Glomerular endothelial cell (primary cell): ENCODE measurements at regions not wholly inside any gene's neighbourhood (a gene's known extent, or its start where the extent isn't known, plus 50 kb on each side); places are given as distances from the start of the nearest gene placed in this dataset.
"Not testable (repeated sequence)": the region's sequence is repeated elsewhere in the genome, so short reads cannot be mapped to it uniquely, and the experiment has no call there.

ENCODE experiments used
- DNase-seq: peaks from one replicate; pipeline ENCODE4 v3.0.0-alpha.2; 2011; ENCODE audit warnings: low read depth, low spot score; ENCODE audit errors: extremely low read depth

DNA sequence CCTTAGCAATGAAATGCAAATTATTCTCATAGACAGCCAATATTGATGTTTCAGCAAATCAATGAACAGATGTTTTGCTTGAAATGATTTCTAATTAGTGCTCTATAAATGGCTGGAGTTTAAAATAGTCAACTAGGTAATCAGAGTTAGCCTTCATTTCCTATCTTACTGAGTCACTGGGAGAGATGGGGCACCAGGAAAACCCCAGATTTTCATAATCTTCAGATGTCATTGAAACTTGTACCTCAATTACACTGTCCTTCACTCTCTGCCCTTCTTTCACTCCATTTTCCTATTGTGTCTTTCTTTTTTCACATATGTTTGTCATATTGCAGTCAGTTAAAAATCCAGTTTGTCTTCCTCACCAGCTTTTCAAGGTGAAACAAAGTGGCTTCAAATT lies 92.7 kb downstream of the C12orf75 start:
- DNase-seq, result no peak

DNA sequence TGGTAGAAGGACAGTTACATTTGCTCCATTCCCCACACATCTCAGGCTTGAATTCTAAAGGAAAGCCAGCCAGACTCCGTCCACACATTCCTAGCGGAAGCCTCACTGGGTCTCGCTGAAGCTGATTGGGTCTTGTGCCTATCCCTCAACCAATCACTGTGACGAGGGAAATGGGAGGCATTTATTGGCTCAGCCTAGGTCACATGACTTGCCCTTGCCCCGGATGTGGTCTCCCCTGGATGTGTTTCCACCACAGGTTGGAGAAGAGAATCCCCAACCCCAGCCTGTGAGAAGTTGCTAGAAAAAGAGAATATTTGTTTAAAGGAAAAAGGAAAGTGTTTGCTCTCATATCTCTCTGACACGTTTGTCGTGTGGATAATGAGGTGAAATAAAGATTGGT lies 93.4 kb downstream of the C12orf75 start:
- DNase-seq, result no peak

DNA sequence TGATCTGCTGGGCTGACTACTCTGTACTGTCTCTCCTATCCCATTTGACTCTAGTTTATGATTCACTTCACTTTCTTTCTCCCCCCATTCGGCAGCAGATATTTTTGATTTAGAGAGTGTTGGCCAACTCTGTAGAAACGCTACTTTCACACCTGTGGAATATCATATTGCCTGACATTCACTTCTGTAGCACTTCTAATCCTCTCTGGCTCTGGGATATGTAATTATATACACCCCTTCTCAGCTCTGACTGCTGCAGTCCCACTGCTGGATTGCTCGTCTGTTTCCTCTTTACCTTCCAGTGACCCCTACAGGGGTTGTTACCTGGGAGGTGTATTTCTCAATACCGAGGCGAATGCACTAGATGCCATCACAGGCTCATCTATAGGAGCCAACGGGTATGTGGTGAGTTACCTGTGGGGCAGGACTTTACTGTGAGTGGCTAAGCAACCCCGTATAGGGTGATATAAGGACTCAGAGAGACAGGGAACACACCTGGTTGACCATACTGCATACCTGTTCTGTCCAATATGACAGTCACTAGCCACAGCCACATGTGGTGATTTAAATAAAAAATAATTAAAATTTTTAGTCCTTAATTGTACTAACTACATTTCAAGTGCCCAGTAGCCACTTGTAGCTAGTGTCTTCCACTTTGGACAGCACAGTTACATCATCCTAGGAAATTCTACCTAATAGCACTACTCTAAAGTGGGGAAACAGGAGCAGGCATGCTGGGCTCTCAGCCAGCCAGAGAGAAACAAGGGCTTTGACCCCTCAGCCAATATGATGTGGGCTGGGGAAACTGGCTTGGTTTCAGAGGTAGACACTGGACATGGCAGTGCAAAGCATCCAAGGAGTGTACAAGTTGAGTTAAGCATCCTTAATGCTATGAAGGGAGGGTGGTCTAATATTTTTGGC lies 95.0 kb downstream of the C12orf75 start:
- no peak for DNase-seq

DNA sequence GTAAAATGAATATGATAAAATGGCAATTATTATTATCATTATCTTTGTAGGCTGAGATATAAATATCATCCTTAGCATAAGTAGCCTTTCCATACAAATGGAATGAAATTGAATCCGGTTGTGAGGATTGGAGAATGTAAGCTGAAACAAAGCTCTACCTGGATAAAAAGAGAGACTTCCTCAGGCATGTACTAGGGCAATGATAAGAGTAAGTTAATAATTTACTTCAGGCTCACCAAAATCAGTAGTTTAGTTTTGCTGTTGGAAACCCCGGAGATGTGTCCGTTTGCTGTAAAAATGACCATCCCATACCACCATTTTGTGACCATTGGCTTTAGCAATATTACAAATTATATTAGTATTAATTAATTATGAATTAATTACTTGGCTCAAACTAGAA lies 96.3 kb downstream of the C12orf75 start:
- DNase-seq, result no peak

DNA sequence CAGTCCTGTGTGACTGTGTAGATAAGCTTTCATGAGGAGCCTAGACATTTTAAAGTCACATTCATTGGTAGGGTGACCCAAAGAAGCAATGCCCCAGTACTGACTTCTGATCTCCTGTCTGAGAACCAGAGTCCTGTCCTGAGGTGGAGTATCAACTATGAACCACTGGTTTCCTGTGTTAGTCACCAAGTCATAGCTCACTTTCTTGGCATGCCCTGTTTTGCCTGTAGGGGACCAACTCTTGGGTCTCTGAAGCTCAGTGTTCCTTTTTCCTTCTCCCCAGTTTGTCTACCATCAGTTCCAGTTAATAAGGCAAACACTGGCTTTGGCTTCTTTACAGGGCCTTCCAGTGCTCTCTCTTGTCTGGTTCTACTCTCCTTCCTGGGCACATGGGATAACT lies 97.4 kb downstream of the C12orf75 start:
- no peak for DNase-seq

DNA sequence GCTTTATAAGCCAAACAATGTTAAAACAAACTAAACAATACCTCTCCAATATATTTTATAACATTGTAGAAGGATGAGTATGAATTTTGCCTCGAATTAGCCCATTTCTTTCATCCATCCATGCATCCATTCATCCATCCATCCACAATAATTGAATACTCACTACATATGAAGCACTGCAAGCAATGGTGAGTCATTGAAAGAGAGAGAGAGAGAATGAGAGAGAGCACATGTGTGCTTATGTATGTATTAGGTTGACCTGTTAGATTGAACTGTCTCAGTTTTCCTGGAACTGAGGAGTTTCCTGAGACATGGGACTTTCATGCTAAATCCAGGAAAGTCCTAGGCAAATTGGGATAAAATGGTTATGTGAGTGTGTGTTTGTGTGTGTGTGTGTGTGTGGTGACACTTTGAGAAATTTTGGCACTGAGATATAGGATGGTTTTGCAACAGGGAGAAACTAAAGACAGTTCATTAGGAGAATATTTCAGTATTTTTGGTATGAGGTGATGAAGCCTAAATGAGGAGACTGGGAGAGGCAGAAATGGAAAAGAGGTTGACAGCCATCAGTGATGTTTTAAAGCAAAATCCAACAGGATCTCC lies 98.4 kb downstream of the C12orf75 start:
- no peak for DNase-seq

DNA sequence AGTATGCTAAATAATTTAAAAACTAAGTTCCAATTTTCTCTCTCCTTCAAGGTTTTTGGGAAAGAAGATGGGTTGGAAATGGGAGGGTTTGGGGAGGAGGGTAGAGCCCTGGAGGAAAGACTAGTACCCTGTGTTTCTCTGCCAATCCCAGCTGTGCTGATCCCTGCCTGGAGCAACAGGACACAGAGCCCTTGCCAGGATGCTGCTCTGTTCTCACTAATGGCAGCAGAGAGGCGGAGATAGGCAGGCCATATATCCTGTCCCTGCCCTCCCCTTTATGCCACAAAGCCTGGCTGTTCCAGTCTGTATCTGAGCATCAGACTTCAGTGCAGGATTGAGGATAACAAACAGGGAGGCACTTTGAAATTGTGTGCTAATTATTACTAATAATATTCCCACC lies 99.0 kb downstream of the C12orf75 start:
- no peak for DNase-seq

DNA sequence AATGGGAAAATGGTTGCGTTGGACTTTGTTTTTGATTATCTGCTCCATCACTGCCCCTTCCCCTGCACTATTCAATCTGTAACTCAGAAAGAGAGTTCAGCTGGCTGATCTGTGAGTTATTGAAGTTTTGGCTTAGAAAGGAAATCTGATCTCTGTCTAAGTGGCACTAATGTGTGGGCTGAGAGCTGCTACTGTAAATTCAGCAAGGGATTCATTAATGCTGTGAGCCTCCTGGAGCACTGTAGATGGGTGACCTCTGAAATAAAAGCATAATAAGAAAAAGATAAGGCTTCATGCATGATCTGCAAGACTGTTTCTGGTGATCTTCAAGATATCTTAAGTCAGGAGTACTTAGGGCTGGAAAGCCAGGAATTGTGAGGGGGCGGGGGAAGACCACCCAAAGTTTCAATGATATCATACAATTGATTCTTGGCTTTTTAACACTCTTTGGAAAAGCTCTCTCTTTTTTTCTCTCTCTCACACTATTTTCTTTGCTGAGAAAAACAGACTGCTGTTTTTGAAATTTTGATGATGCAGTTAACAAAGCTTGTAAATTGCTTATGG lies 101.1 kb downstream of the C12orf75 start:
- DNase-seq, result no peak

DNA sequence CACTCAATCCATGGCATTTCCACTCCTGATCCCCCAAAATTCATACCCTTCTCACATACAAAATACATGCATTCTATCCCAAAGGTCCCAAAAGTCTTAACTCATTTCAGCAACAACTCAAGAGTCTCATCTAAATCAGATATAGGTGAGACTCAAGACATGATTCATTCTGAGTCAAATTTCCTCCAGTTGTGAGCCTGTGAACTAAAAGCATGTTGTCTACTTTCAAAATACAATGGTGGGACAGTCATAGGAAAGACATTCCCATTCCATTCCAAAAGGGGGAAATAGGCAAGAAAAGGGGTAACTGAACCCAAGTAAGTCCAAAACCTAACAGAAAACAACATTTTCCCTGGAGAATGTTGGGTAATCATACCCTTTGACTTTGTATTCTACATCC lies 103.3 kb downstream of the C12orf75 start:
- peak; percentile 92 for DNase-seq

DNA sequence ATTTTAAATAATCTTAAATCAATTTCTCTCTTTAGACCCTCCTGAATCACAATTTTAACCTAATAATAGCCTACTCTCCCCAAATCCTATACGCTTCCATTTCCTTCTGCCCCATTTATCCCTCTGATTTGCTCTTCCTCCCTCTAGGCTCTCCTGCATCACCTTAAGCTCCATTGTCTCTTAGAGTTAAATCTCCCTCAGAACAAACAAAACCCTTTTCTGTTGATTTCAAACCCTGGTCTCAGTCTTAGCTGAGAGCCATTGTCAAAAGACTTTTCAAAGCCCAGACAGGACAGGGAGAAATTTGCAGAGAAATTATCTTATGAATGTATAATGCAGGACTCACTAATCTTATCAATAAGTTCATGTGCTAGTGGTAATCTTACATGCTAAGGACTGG lies 106.1 kb downstream of the C12orf75 start:
- no peak for DNase-seq

DNA sequence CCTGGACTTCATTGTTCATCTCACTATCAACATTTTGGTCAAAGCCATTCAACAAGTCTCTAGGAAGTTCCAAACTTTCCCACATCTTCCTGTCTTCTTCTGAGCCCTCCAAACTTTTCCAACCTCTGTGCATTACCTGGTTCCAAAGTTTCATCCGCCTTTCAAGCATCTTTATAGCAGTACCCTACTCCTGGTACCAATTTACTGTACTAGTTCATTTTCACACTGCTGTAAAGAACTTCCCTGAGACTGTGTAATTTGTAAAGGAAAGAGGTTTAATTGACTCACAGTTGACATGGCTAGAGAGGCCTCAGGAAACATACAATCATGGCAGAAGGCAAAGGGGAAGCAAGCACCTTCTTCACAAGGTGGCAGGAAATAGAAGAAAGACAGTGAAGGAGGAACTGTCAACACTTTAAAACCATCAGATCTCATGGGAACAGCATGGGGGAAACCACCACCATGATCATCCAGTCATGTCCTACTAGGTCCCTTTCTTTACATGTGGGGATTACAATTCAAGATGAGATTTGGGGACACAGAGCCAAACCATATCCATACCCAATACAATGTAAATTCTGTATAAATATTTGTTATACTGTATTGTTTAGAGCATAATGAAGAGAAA lies 109.7 kb downstream of the C12orf75 start:
- DNase-seq, result no peak

DNA sequence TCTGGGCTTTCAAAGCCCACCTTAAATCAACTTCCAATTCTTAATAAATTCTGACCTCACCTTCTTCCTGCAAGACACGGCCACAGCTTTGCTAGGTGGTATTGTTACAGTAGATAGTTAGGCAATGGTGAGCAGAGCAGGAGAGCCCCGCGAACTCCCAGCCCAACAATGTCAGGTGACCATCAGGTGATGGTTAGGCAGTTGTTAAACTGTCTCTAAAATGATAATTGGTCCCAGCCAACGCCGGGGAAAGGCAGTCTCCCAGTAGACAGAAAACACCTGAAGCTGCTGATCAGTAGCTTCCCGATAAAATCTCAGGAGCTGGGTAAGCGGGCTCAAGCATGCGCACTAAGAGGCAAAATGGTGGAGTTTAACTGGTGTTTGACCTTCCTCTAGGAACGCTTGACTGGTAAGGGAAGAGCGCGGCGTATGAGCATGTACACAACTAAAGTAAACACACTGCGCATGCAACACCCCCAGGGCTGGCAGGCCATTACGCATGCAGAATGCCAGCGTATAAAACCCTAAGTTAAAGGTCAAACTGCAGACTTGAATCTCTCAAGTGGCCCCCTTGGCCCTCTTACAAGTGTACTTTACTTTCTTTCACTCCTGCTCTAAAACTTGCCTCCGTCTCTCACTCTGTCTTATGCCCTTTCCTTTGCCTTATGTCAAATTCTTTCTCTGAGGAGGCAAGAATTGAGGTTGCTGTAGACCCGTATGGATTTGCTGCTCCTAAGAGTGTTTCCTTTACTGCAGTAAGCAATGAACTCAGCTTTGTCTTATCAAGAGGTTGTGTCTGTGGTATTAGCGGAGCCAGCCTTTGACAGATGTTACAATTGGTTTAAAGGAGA lies 113.5 kb downstream of the C12orf75 start:
- DNase-seq, result no peak

DNA sequence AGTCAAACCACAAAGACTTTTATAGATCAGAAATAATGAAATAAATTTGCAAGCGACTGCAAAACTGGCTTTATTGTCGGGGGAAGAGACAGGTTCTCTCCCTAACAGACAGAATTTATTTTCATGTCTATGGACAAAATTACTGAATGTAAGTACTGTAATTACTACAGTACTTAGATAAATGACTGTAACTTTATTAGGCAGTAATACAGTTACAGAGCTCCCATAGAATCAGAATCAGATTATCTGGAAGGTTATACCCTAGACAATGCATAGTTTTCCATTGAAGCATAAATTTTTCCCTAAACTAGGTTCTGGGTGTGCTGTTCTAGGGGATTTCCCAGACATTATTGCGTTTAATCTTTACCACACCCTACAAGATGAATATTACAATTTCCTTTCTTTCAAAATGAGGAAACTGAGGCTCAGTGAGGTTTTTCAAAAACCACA lies 114.2 kb downstream of the C12orf75 start:
- no peak for DNase-seq

DNA sequence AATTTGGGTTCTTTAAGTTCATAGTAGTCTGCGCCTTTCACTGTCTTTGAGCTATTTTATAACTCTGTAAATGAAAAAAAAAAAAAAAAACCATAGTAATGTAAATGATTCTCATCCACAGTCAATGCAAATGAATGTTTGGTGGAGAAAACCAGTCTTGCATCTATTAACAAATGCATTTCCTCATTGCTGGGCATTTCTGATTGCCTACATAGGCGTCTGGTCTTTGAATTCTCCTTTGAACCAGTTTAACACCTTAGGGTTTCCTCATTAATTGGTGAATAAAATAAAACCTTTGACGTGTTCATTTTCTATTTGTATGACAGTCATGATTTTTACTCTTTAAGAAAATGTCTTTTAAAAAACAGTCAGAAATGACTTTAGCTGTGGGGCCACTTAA lies 114.8 kb downstream of the C12orf75 start:
- DNase-seq, result no peak

DNA sequence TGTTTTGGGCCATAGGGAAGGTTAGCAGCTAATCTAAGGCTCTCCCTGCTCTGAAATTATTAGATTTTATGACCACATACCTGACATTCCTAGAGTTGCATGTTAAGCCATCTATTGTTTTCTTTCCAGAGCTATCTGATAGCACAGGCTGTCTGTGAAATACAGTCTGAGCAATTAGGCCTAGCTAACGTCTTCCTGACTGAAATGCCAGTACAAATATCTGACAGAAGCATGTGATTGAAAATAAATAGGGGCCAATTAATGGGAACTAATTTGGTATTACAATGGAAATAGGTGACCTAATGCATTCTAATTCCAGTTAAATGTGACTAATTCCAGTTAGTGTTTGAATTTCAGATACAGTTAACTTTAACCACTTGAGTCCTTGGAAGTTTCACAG lies 115.2 kb downstream of the C12orf75 start:
- DNase-seq, result peak; percentile 96

DNA sequence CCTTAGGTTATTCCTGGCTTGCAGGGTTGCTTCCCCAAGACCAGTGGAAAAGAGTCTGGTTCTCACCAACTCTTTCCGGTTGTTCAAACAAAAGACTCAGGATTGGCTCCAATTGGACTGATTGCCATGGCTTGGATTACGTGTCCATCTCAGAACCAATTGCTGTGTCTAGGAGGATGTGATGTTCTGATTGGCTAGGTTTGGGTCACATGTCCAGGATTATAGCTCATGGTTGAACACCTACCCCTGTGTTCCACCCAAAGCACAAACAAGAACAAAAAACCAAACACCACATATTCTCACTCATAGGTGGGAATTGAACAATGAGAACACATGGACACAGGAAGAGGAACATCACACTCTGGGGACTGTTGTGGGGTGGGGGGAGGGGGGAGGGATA lies 116.0 kb downstream of the C12orf75 start:
- not testable (repeated sequence) for DNase-seq

DNA sequence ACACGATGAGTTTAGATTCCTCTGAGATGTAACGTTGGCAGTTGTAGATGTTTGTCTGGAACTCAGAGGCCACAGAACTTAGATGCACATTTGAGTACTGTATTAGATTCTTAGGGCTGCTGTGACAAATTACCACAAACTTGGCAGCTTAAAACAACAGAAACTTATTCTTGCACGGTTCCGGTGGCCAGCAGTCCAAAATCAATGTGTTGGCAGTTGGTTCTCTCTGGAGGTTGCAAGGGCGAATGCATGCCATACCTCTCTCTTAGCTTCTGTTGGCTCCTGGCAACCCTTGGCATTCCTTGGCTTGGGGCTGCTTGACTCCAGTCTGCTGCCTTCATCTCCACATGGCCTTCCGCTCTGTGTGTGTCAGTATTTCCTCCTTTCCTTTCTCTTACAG lies 118.9 kb downstream of the C12orf75 start:
- no peak for DNase-seq

DNA sequence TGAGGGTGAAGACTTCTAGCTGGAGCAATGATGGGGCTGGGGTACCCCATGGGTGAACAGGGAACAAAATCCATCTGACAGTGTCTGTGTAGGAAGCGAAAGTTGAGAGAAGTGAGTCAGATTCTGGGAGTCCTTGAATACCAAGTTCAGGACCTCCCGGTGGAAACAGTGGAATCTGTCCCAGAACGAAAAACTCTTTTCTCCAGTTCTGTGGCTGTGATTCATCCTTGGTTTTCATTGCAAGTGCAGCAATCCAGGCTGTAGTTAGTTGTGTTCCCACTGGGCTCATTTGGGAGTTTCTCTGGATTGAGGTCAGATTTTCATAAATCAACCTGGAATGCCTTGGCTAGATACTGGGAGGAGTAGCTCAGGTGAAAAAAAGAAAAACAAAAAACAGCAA lies 120.7 kb downstream of the C12orf75 start:
- no peak for DNase-seq

DNA sequence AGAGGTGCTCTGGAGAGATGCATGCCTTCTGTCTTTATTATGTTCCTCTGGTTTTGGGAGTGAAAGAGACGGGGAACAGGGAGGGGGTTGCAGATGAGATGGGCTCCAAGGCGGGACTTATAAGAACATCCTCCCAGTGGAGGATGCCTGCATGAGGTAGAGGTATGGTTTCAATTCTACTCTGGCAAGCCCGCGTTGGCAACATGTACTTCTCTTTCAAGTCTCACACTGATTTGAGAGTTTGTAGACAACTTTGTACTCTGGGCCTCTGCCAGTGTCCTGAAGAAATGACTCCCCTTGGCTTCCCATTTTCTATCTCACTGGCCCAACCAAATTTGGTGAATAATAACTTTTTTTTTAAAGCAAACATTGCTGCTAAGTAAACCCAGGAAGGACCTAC lies 121.3 kb downstream of the C12orf75 start:
- DNase-seq, result no peak

DNA sequence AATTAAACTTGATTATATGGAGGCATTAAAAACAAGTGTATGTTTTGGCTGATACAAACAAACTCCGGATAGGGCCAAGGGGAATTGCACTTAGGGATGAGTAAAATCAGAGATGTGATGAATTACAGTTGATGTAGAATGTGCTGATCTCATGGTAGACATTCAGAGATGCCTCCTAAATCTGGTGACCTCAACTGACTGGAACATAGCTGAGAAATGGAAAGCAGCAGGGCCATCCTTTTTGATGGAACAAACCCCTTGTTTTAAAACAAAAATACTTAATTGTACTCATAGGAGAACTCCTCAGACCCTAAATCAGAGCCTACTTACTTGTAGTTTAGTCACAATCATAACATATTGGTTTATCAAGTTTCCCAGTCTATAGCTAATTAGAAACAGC lies 122.8 kb downstream of the C12orf75 start:
- no peak for DNase-seq

DNA sequence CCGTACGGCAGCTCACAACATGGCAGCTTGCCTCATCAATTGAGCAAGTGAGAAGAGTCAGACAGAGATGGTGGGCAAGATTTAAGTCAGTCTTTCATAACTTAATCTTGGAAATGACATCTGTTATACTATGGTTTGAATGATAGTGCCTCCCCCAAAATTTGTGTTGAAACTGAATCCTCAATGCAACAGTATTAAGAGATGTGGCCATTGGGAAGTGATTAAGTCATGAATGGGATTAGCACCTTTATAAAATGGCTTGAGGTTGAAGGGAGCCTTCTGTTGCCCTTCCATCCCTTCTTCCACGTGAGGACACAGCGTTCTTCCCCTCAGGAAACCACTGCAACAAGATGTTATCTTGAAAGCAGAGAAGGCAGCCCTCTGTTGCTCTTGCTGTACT lies 124.2 kb downstream of the C12orf75 start:
- DNase-seq, result no peak
